ENCODE measurements at regions not wholly inside any gene's neighbourhood (a gene's known extent, or its start where the extent isn't known, plus 50 kb on each side); places are given as distances from the start of the nearest gene placed in this dataset.
"Not testable (repeated sequence)": the region's sequence is repeated elsewhere in the genome, so short reads cannot be mapped to it uniquely, and the experiment has no call there.

DNA sequence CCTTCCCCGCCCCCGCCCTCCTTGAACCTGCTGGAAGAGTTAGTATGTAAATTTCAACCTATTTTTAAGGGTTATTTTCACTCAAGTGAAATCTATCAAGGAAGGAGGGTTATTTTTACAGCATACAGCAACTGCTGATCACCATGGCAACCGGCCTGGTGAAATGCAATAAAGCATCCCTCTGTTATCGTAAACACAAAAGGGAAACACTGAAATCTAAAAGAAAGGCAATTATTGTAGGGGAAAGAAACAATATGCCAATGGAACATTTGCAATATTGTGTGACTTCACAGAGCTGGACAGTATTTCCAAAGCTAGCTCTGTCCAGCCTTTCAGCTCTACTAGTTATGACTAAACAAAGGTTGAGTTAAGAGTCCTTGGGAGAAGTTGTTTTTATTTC lies 588.3 kb upstream of the PBX1 start:
- no peaks in the 10 kb centered on the region for H3K36me3 Mint-ChIP-seq
- no peak overlapping the region for H3K4me3 Mint-ChIP-seq
- ChIA-PET POLR2A (no interaction called here), CTCF (no interaction called here)
- no peak overlapping the region for H3K27ac ChIP-seq (ENCODE audit: low read depth, low read length)
- DNase-seq = no peak
- H3K9me3 ChIP-seq (ENCODE audit: low read length) = no peaks in the 10 kb centered on the region
- no peak overlapping the region for H3K27ac Mint-ChIP-seq
- H3K36me3 ChIP-seq (ENCODE audit: insufficient read depth, low read length) = no peaks in the 10 kb centered on the region
- peaks cover under 1 to 33% (median 9%) of the 10 kb centered on the region in 5 donors for H3K9me3 Mint-ChIP-seq
- H3K27me3 Mint-ChIP-seq = no peaks in the 10 kb centered on the region
- no peak overlapping the region for H3K4me3 ChIP-seq (ENCODE audit: low read length)
- no peaks in the 10 kb centered on the region for H3K4me1 Mint-ChIP-seq
- H3K4me1 ChIP-seq (ENCODE audit: insufficient read depth, low read length) = no peaks in the 10 kb centered on the region
- H3K27me3 ChIP-seq (ENCODE audit: insufficient read depth, low read length, poor library complexity, severe bottlenecking) = no peaks in the 10 kb centered on the region

GRCh38 chr1:163973586-163973985 lies 585.4 kb upstream of the PBX1 start:
- H3K27ac Mint-ChIP-seq = no peak overlapping the region
- H3K4me3 Mint-ChIP-seq = no peak overlapping the region
- Histone ChIP-seq H3K4me3 (ENCODE audit: low read length) (no peak overlapping the region), H3K9me3 (ENCODE audit: low read length) (no peaks in the 10 kb centered on the region), H3K36me3 (ENCODE audit: insufficient read depth, low read length) (no peaks in the 10 kb centered on the region), H3K27ac (ENCODE audit: low read depth, low read length) (no peak overlapping the region), H3K27me3 (ENCODE audit: insufficient read depth, low read length, poor library complexity, severe bottlenecking) (no peaks in the 10 kb centered on the region), H3K4me1 (ENCODE audit: insufficient read depth, low read length) (no peaks in the 10 kb centered on the region)
- peaks cover 3 to 24% (median 6%) of the 10 kb centered on the region in 5 donors for H3K9me3 Mint-ChIP-seq
- no peak for DNase-seq
- ChIA-PET CTCF (no interaction called here), POLR2A (no interaction called here)
- H3K4me1 Mint-ChIP-seq = no peaks in the 10 kb centered on the region
- H3K27me3 Mint-ChIP-seq = no peaks in the 10 kb centered on the region
- H3K36me3 Mint-ChIP-seq = no peaks in the 10 kb centered on the region

GRCh38 chr1:163974120-163974519 lies 584.9 kb upstream of the PBX1 start:
- no peaks in the 10 kb centered on the region for H3K36me3 ChIP-seq (ENCODE audit: insufficient read depth, low read length)
- Mint-ChIP-seq H3K27me3 (no peaks in the 10 kb centered on the region), H3K9me3 (peaks cover 3 to 23% (median 6%) of the 10 kb centered on the region in 5 donors), H3K4me1 (no peaks in the 10 kb centered on the region), H3K27ac (no peak overlapping the region), H3K36me3 (no peaks in the 10 kb centered on the region), H3K4me3 (no peak overlapping the region)
- no peaks in the 10 kb centered on the region for H3K4me1 ChIP-seq (ENCODE audit: insufficient read depth, low read length)
- CTCF ChIA-PET = no interaction called here
- H3K27me3 ChIP-seq (ENCODE audit: insufficient read depth, low read length, poor library complexity, severe bottlenecking) = no peaks in the 10 kb centered on the region
- H3K27ac ChIP-seq (ENCODE audit: low read depth, low read length) = no peak overlapping the region
- H3K9me3 ChIP-seq (ENCODE audit: low read length) = no peaks in the 10 kb centered on the region
- POLR2A ChIA-PET = no interaction called here
- no peak for DNase-seq
- H3K4me3 ChIP-seq (ENCODE audit: low read length) = no peak overlapping the region

- POLR2A ChIA-PET = no interaction called here
- H3K27me3 ChIP-seq (ENCODE audit: insufficient read depth, low read length, poor library complexity, severe bottlenecking) = no peaks in the 10 kb centered on the region
- no peak for DNase-seq
Measured at GRCh38 chr1:163980394-163980793, 578.6 kb upstream of the PBX1 start.

DNA sequence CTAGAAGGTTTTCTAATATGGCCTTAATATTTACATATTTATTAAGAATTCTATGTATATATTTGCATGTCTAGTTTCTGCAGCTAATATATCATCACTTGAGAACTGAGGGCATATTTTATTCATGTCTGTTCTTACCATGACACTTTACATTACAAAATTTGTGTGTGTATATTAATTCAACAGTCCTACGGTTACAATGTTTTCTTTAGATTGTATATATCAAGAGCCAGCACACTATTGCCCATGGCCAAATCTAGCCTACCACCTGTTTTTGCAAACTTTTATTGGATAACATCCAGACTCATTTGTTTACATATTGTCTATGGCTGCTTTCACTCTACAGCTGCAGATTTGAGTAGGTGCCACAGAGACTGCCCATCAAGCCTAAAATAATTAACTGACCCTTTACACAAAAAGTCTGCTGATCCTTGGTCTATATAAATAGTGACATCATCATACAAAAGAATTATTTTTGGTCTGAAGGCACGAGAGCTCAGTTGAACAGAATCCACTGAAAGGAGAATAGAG lies 577.4 kb upstream of the PBX1 start:
- Histone ChIP-seq H3K9me3 (ENCODE audit: low read length) (no peaks in the 10 kb centered on the region), H3K4me1 (ENCODE audit: insufficient read depth, low read length) (no peaks in the 10 kb centered on the region), H3K36me3 (ENCODE audit: insufficient read depth, low read length) (no peaks in the 10 kb centered on the region), H3K4me3 (ENCODE audit: low read length) (no peak overlapping the region), H3K27ac (ENCODE audit: low read depth, low read length) (no peak overlapping the region), H3K27me3 (ENCODE audit: insufficient read depth, low read length, poor library complexity, severe bottlenecking) (no peaks in the 10 kb centered on the region)
- no peak overlapping the region for H3K4me3 Mint-ChIP-seq
- H3K36me3 Mint-ChIP-seq = no peaks in the 10 kb centered on the region
- H3K27ac Mint-ChIP-seq = no peak overlapping the region
- ChIA-PET POLR2A (no interaction called here), CTCF (no interaction called here)
- H3K4me1 Mint-ChIP-seq = no peaks in the 10 kb centered on the region
- H3K27me3 Mint-ChIP-seq = no peaks in the 10 kb centered on the region
- DNase-seq = no peak
- peaks cover 6 to 12% (median 10%) of the 10 kb centered on the region in 5 donors for H3K9me3 Mint-ChIP-seq

More at GRCh38 chr1:163980394-163980793, 578.6 kb upstream of the PBX1 start:
- Mint-ChIP-seq H3K27me3 (no peaks in the 10 kb centered on the region), H3K27ac (no peak overlapping the region), H3K36me3 (no peaks in the 10 kb centered on the region), H3K4me3 (no peak overlapping the region), H3K4me1 (no peaks in the 10 kb centered on the region), H3K9me3 (peaks cover 6 to 12% (median 11%) of the 10 kb centered on the region in 5 donors)
- Histone ChIP-seq H3K36me3 (ENCODE audit: insufficient read depth, low read length) (no peaks in the 10 kb centered on the region), H3K4me1 (ENCODE audit: insufficient read depth, low read length) (no peaks in the 10 kb centered on the region), H3K9me3 (ENCODE audit: low read length) (no peaks in the 10 kb centered on the region), H3K27ac (ENCODE audit: low read depth, low read length) (no peak overlapping the region), H3K4me3 (ENCODE audit: low read length) (no peak overlapping the region)
- CTCF ChIA-PET = no interaction called here

DNA sequence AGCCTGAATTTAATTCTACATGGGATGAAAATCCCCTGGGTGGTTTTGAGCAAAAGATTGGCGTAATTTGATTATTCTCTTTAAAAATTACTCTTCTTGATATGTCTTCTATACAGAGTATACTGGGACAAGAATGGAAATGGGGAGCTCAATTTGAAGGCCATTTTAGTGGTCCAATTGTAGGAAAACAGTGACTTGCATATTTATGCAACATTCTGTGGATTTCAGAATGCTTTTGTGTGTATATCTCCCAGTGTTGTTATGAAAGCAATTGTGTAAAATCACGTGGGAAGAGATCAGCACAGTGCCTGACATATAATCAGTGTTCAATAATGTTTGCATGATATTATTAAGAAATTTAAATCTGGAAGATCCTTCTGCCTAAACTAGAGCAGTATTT lies 575.9 kb upstream of the PBX1 start:
- no peaks in the 10 kb centered on the region for H3K4me1 ChIP-seq (ENCODE audit: insufficient read depth, low read length)
- no peak overlapping the region for H3K27ac ChIP-seq (ENCODE audit: low read depth, low read length)
- no peak for DNase-seq
- Mint-ChIP-seq H3K27ac (no peak overlapping the region), H3K36me3 (no peaks in the 10 kb centered on the region), H3K4me3 (no peak overlapping the region), H3K27me3 (no peaks in the 10 kb centered on the region), H3K9me3 (peaks cover 0 to 12% (median 9%) of the 10 kb centered on the region in 5 donors), H3K4me1 (no peaks in the 10 kb centered on the region)
- H3K9me3 ChIP-seq (ENCODE audit: low read length) = no peaks in the 10 kb centered on the region
- H3K4me3 ChIP-seq (ENCODE audit: low read length) = no peak overlapping the region
- no peaks in the 10 kb centered on the region for H3K36me3 ChIP-seq (ENCODE audit: insufficient read depth, low read length)
- ChIA-PET CTCF (no interaction called here), POLR2A (no interaction called here)
- no peaks in the 10 kb centered on the region for H3K27me3 ChIP-seq (ENCODE audit: insufficient read depth, low read length, poor library complexity, severe bottlenecking)

GRCh38 chr1:163985700-163986099 lies 573.3 kb upstream of the PBX1 start:
- Mint-ChIP-seq H3K4me1 (no peaks in the 10 kb centered on the region), H3K4me3 (no peak overlapping the region), H3K36me3 (no peaks in the 10 kb centered on the region), H3K27me3 (no peaks in the 10 kb centered on the region), H3K27ac (no peak overlapping the region), H3K9me3 (peaks cover 2 to 14% (median 8%) of the 10 kb centered on the region in 5 donors)
- Histone ChIP-seq H3K4me3 (ENCODE audit: low read length) (no peak overlapping the region), H3K27me3 (ENCODE audit: insufficient read depth, low read length, poor library complexity, severe bottlenecking) (no peaks in the 10 kb centered on the region), H3K27ac (ENCODE audit: low read depth, low read length) (no peak overlapping the region), H3K4me1 (ENCODE audit: insufficient read depth, low read length) (no peaks in the 10 kb centered on the region), H3K9me3 (ENCODE audit: low read length) (no peaks in the 10 kb centered on the region), H3K36me3 (ENCODE audit: insufficient read depth, low read length) (no peaks in the 10 kb centered on the region)
- ChIA-PET POLR2A (no interaction called here), CTCF (no interaction called here)
- DNase-seq = no peak

DNA sequence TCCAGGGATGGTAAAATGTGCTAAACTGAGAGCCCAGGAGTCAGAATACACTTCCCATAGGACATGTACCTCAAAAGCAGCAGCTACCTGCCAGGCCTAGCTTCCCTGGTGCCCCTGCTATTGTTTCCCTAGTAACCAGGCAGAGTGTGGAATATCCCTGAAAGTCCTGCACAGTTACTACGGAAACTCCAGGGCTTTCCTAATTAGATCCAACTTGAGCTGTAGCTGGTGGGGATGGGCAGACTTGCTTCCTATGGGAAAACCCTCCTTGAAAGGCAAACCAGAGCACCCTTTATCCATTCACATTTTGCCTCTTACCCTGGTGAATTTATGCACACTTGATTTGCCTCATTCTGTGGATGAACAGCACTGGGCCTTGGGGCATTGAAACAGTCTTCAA lies 559.9 kb upstream of the PBX1 start:
- Mint-ChIP-seq H3K27ac (no peak overlapping the region), H3K36me3 (no peaks in the 10 kb centered on the region), H3K4me1 (no peaks in the 10 kb centered on the region), H3K9me3 (peaks cover 16 to 43% (median 19%) of the 10 kb centered on the region in 5 donors), H3K27me3 (no peaks in the 10 kb centered on the region), H3K4me3 (no peak overlapping the region)
- no peaks in the 10 kb centered on the region for H3K4me1 ChIP-seq (ENCODE audit: insufficient read depth, low read length)
- no peak for DNase-seq
- no peak overlapping the region for H3K4me3 ChIP-seq (ENCODE audit: low read length)
- no peaks in the 10 kb centered on the region for H3K9me3 ChIP-seq (ENCODE audit: low read length)
- no peak overlapping the region for H3K27ac ChIP-seq (ENCODE audit: low read depth, low read length)
- CTCF ChIA-PET = no interaction called here
- POLR2A ChIA-PET = no interaction called here
- H3K27me3 ChIP-seq (ENCODE audit: insufficient read depth, low read length, poor library complexity, severe bottlenecking) = no peaks in the 10 kb centered on the region
- H3K36me3 ChIP-seq (ENCODE audit: insufficient read depth, low read length) = no peaks in the 10 kb centered on the region

DNA sequence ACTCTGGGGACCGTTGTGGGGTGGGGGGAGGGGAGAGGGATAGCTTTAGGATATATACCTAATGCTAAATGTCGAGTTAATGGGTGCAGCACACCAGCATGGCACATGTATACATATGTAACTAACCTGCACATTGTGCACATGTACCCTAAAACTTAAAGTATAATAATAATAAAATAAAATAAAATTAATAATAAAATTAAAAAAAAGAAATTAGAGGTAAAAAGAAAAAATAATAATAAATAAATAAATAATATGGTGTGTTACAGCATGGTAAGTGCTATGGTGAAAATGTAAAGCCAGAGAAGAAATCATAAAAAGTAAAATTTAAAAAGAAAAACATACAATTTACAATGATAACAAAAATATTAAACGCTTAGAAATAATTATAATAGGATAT lies 552.8 kb upstream of the PBX1 start:
- H3K9me3 Mint-ChIP-seq = peaks cover 15 to 34% (median 19%) of the 10 kb centered on the region in 5 donors
- H3K4me1 Mint-ChIP-seq; H3K27me3 ChIP-seq (ENCODE audit: insufficient read depth, low read length, poor library complexity, severe bottlenecking); H3K4me3 ChIP-seq (ENCODE audit: low read length); H3K36me3 Mint-ChIP-seq; H3K9me3 ChIP-seq (ENCODE audit: low read length); H3K4me1 ChIP-seq (ENCODE audit: insufficient read depth, low read length); H3K27ac ChIP-seq (ENCODE audit: low read depth, low read length); POLR2A ChIA-PET; H3K36me3 ChIP-seq (ENCODE audit: insufficient read depth, low read length); DNase-seq; H3K27ac Mint-ChIP-seq; H3K27me3 Mint-ChIP-seq; H3K4me3 Mint-ChIP-seq; CTCF ChIA-PET: not testable (repeated sequence)

Measured in CD8-positive, alpha-beta memory T cell (primary cell).